Nephron progenitor cell (in vitro differentiated cells): ENCODE measurements at regions not wholly inside any gene's neighbourhood (a gene's known extent, or its start where the extent isn't known, plus 50 kb on each side); places are given as distances from the start of the nearest gene placed in this dataset.

Experiments
- DNase-seq: peaks from one replicate; pipeline ENCODE4 v3.0.0; 2021
- H3K27ac Mint-ChIP-seq: 2 replicates; pipeline ENCODE4 v1.8.0; 2021; ENCODE audit warnings: mild to moderate bottlenecking, moderate library complexity, mixed read lengths
- H3K27me3 Mint-ChIP-seq: 2 replicates; pipeline ENCODE4 v1.8.0; 2021; ENCODE audit warnings: mild to moderate bottlenecking, low read depth, mixed read lengths; ENCODE audit not compliant: poor library complexity
- H3K36me3 Mint-ChIP-seq: 2 replicates; pipeline ENCODE4 v1.8.0; 2021; ENCODE audit warnings: low read depth, mixed read lengths
- H3K4me1 Mint-ChIP-seq: 2 replicates; pipeline ENCODE4 v1.8.0; 2021; ENCODE audit warnings: mixed read lengths
- H3K4me3 Mint-ChIP-seq: 2 replicates; pipeline ENCODE4 v1.8.0; 2021; ENCODE audit warnings: mild to moderate bottlenecking, moderate library complexity, mixed read lengths
- H3K9me3 Mint-ChIP-seq: 2 replicates; pipeline ENCODE4 v1.8.0; 2021; ENCODE audit warnings: mild to moderate bottlenecking, moderate library complexity, mixed read lengths
- CTCF ChIP-seq: fragments of 200-600 bp; sonication (generic); IDR thresholded peaks from 2 replicates; pipeline ENCODE4 v1.5.0; 2021; ENCODE audit warnings: antibody characterized with exemption

- TF ChIP-seq CTCF, result no peak
- Mint-ChIP-seq H3K36me3 (peaks cover 55% of the 10 kb centered on the region), H3K27me3 (no peaks in the 10 kb centered on the region), H3K9me3 (peaks cover 42% of the 10 kb centered on the region), H3K4me1 (peaks cover 13% of the 10 kb centered on the region), H3K27ac (no peak overlapping the region), H3K4me3 (no peak overlapping the region)
- DNase-seq, result no peak
These were observed 260.7 kb upstream of the DMRT1 start for GRCh38 chr9:580652-581342.

GRCh38 chr9:581673-582497 is 259.6 kb upstream of the DMRT1 start:
- H3K36me3 Mint-ChIP-seq, result peaks cover 48% of the 10 kb centered on the region
- peaks cover 40% of the 10 kb centered on the region for H3K9me3 Mint-ChIP-seq
- H3K27ac Mint-ChIP-seq, result no peak overlapping the region
- no peaks in the 10 kb centered on the region for H3K27me3 Mint-ChIP-seq
- no peak overlapping the region for H3K4me3 Mint-ChIP-seq
- DNase-seq, result peak; percentile 26
- peak; percentile 10 for TF ChIP-seq CTCF
- peaks cover 5% of the 10 kb centered on the region for H3K4me1 Mint-ChIP-seq

- DNase-seq, result no peak
- H3K27ac Mint-ChIP-seq, result no peak overlapping the region
- no peaks in the 10 kb centered on the region for H3K27me3 Mint-ChIP-seq
- H3K36me3 Mint-ChIP-seq, result peaks cover 41% of the 10 kb centered on the region
- no peak overlapping the region for H3K4me3 Mint-ChIP-seq
- peaks cover 5% of the 10 kb centered on the region for H3K4me1 Mint-ChIP-seq
- H3K9me3 Mint-ChIP-seq, result peaks cover 35% of the 10 kb centered on the region
- TF ChIP-seq CTCF, result no peak
These were observed 258.7 kb upstream of the DMRT1 start for GRCh38 chr9:582775-583174.

- no peak overlapping the region for H3K4me3 Mint-ChIP-seq
- peaks cover 27% of the 10 kb centered on the region for H3K4me1 Mint-ChIP-seq
- no peaks in the 10 kb centered on the region for H3K27me3 Mint-ChIP-seq
- peaks cover 17% of the 10 kb centered on the region for H3K36me3 Mint-ChIP-seq
- no peak for TF ChIP-seq CTCF
- H3K27ac Mint-ChIP-seq, result no peak overlapping the region
- DNase-seq, result no peak
- peaks cover 10% of the 10 kb centered on the region for H3K9me3 Mint-ChIP-seq
These were observed 254.0 kb upstream of the DMRT1 start for GRCh38 chr9:587527-587926.

GRCh38 chr9:588981-589380 is 252.5 kb upstream of the DMRT1 start:
- no peak for TF ChIP-seq CTCF
- peaks cover 34% of the 10 kb centered on the region for H3K4me1 Mint-ChIP-seq
- H3K36me3 Mint-ChIP-seq, result peaks cover 28% of the 10 kb centered on the region
- peaks cover 14% of the 10 kb centered on the region for H3K9me3 Mint-ChIP-seq
- DNase-seq, result no peak
- no peak overlapping the region for H3K27ac Mint-ChIP-seq
- H3K27me3 Mint-ChIP-seq, result no peaks in the 10 kb centered on the region
- H3K4me3 Mint-ChIP-seq, result no peak overlapping the region
